HCT116 (cell line): ENCODE measurements at regions not wholly inside any gene's neighbourhood (a gene's known extent, or its start where the extent isn't known, plus 50 kb on each side); places are given as distances from the start of the nearest gene placed in this dataset.

Source experiments
- ATAC-seq: fragments of 200-7000 bp; cut with Tn5 transposase; 2 replicates; pipeline ENCODE4 v1.9.1; 2020; ENCODE audit warnings: mild to moderate bottlenecking, moderate library complexity
- BruUV-seq: library from RNA; stranded (reverse); fragments of 400-500 nt; replicated peaks from 2 replicates; lab custom pipeline; 2021; lab: Mats Ljungman, UMichigan
- CTCF ChIA-PET: fragments of 300-600 bp; sonication (Branson Sonifier 250); formaldehyde crosslinking; loops from one replicate; lab custom pipeline; 2021; ENCODE audit warnings: antibody characterized with exemption; lab: Charles Lee
- POLR2A ChIA-PET: fragments of 300-600, 350-600 bp; sonication (Branson Sonifier 250); formaldehyde crosslinking; loops from one replicate; lab custom pipeline; 2021; ENCODE audit warnings: antibody characterized with exemption; lab: Charles Lee
- RAD21 ChIA-PET, 2 experiments: fragments of 300-600 bp; sonication (Branson Sonifier 250); formaldehyde crosslinking; loops; one replicate each; lab custom pipeline; 2023; ENCODE audit warnings: low total read pairs in 2 of 2; ENCODE audit not compliant: uncharacterized antibody in 2 of 2, unreplicated experiment in 2 of 2, low non-redundant PET in 1 of 2; lab: Charles Lee
- DNase-seq: peaks from one replicate; pipeline ENCODE4 v3.0.0-alpha.2; 2010; ENCODE audit warnings: low read depth, low spot score
- H2AFZ ChIP-seq: fragments of 200-600 bp; shearing (Covaris generic), sonication (generic); 2 replicates; pipeline ENCODE4 v1.6.1; 2017; ENCODE audit warnings: low read depth, mixed run types, mixed read lengths, antibody characterized with exemption, low read length; ENCODE audit not compliant: poor library complexity, severe bottlenecking
- H3K27ac ChIP-seq: 2 replicates; pipeline ENCODE4 v1.5.1; 2012; ENCODE audit warnings: low read depth, low read length
- H3K27me3 ChIP-seq: fragments of 200-600 bp; sonication (generic); 2 replicates; pipeline ENCODE4 v1.6.1; 2016; ENCODE audit warnings: mixed run types, low read length, mixed read lengths; ENCODE audit not compliant: insufficient read depth
- H3K36me3 ChIP-seq, 2 experiments: fragments of 200-500 bp in 1 of 2; fragments of 200-600 bp in 1 of 2; sonication (Bioruptor generic) in 1 of 2; sonication (generic) in 1 of 2; 2 replicates each; pipeline versions ENCODE4 v1.5.1 to v1.6.1; 2014 to 2016; ENCODE audit warnings: low read length in 2 of 2, inconsistent platforms in 1 of 2, mixed read lengths in 1 of 2, mixed run types in 1 of 2; ENCODE audit not compliant: insufficient read depth in 2 of 2, control insufficient read depth in 1 of 2
- H3K4me1 ChIP-seq, 2 experiments: fragments of 200-600 bp in 1 of 2; sonication (generic) in 1 of 2; 2 replicates each; pipeline versions ENCODE4 v1.5.1 to v1.6.1; 2012 to 2017; ENCODE audit warnings: low read length in 2 of 2, inconsistent platforms in 1 of 2, mild to moderate bottlenecking in 1 of 2, mixed read lengths in 1 of 2, mixed run types in 1 of 2, moderate library complexity in 1 of 2; ENCODE audit not compliant: insufficient read depth in 2 of 2, control insufficient read depth in 1 of 2
- H3K4me2 ChIP-seq: fragments of 200-600 bp; sonication (generic); 2 replicates; pipeline ENCODE4 v1.6.1; 2017; ENCODE audit warnings: mixed run types, low read length, mixed read lengths
- H3K4me3 ChIP-seq, 2 experiments: fragments of 200-600 bp in 1 of 2; sonication (generic) in 1 of 2; replicated peaks in 1 of 2; 2 replicates each; pipeline ENCODE4 v1.5.1; 2011 to 2016; ENCODE audit warnings: low read length in 2 of 2, control low read depth in 1 of 2, low read depth in 1 of 2, mild to moderate bottlenecking in 1 of 2, mixed read lengths in 1 of 2, mixed run types in 1 of 2
- H3K79me2 ChIP-seq: fragments of 200-600 bp; sonication (generic); 2 replicates; pipeline ENCODE4 v1.6.1; 2017; ENCODE audit warnings: mild to moderate bottlenecking, mixed run types, low read length, moderate library complexity, mixed read lengths; ENCODE audit not compliant: insufficient read depth
- H3K9ac ChIP-seq: fragments of 200-600 bp; sonication (generic); 2 replicates; pipeline ENCODE4 v1.6.1; 2016; ENCODE audit warnings: low read length, mixed read lengths
- H3K9me2 ChIP-seq: fragments of 200-600 bp; sonication (generic), shearing (Covaris generic); 2 replicates; pipeline ENCODE4 v1.6.1; 2017; ENCODE audit warnings: mixed run types, mild to moderate bottlenecking, moderate library complexity; ENCODE audit not compliant: insufficient read depth
- H3K9me3 ChIP-seq, 2 experiments: fragments of 200-500 bp in 1 of 2; fragments of 200-600 bp in 1 of 2; sonication (Bioruptor generic) in 1 of 2; sonication (generic) in 1 of 2; 2 replicates each; pipeline ENCODE4 v1.6.1; 2014 to 2017; ENCODE audit warnings: low read length in 2 of 2, mixed read lengths in 2 of 2, inconsistent platforms in 1 of 2, low read depth in 1 of 2, mild to moderate bottlenecking in 1 of 2, mixed run types in 1 of 2, moderate library complexity in 1 of 2; ENCODE audit not compliant: control insufficient read depth in 1 of 2, insufficient read depth in 1 of 2
- H4K20me1 ChIP-seq: fragments of 200-600 bp; sonication (generic), shearing (Covaris generic); 2 replicates; pipeline ENCODE4 v1.6.1; 2017; ENCODE audit warnings: mixed run types, mild to moderate bottlenecking, moderate library complexity; ENCODE audit not compliant: insufficient read depth
- EGR1 ChIP-seq: IDR thresholded peaks from 2 replicates; pipeline ENCODE4 v1.6.1; 2012; ENCODE audit warnings: low read depth
- EZH2 ChIP-seq: fragments of 200-600 bp; sonication (generic); IDR thresholded peaks from 2 replicates; pipeline ENCODE4 v1.6.1; 2017; ENCODE audit warnings: antibody characterized with exemption, mixed run types
- EZH2phosphoT487 ChIP-seq: fragments of 200-600 bp; IDR thresholded peaks from 2 replicates; pipeline ENCODE4 v1.6.1; 2018; ENCODE audit warnings: antibody characterized with exemption, borderline replicate concordance
- FOSL1 ChIP-seq: IDR thresholded peaks from 2 replicates; pipeline ENCODE4 v1.6.1; 2012; ENCODE audit warnings: low read depth
- JUND ChIP-seq: IDR thresholded peaks from 2 replicates; pipeline ENCODE4 v1.6.1; 2012
- POLR2A ChIP-seq: IDR thresholded peaks from 2 replicates; pipeline ENCODE4 v1.7.0; 2011; ENCODE audit warnings: borderline replicate concordance; ENCODE audit not compliant: insufficient read depth, insufficient read length; ENCODE audit errors: extremely low read depth
- TCF7L2 ChIP-seq: IDR thresholded peaks from 2 replicates; pipeline ENCODE4 v1.7.0; 2011; ENCODE audit warnings: borderline replicate concordance, inconsistent platforms; ENCODE audit not compliant: insufficient read depth, insufficient read length; ENCODE audit errors: extremely low read depth
- ZFX ChIP-seq: fragments of 450-650 bp; IDR thresholded peaks from 2 replicates; pipeline ENCODE4 v1.6.1; 2017
- intact Hi-C: fragments of 100-400 bp; cut with micrococcal nuclease; formaldehyde crosslinking; loops from 2 replicates; pipeline ENCODE4 v1.10.0; 2022

DNA sequence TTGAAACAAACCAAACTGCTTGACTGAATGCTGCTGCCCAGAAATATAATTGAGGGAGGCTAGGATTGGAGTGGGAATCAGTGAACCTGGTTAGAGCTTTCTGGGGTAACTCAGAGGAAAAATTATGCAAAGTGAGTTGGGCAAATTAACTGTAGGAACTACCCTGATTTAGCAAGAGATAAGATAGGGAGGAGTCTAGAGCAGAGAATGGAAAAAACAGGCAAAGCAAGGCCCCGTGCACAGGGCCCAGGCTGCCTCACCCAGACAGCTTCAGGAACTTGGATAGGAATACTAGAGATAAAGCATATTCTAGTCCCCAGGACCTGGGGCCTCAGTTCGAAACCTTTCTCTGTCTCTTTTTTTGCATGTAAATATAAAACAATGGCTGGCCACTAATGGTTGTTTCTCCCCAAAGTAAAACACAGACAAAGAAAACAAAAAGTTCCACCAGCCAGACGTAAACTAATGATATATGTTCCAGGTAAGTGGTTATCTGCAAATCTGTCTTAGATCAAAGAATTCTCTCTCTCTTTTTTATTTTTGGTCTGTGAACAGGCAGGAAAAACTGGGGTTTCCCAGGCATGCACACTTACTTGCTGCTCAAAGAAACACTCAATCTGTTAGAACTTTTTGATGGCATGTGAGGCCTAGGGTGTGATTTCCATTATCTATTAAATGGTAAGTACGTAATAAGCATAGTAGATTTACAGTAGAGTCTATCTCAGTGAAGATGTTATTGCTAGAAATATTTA, 168.1 kb upstream of the MAP3K1 start:
- Histone ChIP-seq H3K27ac (no peak overlapping the region), H3K4me3 (no peak overlapping the region), H3K36me3 (no peaks in the 10 kb centered on the region), H2AFZ (no peak overlapping the region), H3K4me1 (no peaks in the 10 kb centered on the region; a peak in 1 of 4 replicates), H3K9ac (no peak overlapping the region), H3K79me2 (no peaks in the 10 kb centered on the region), H3K27me3 (peaks cover 8% of the 10 kb centered on the region; the same call in 1 of the 2 replicates), H3K4me2 (no peak overlapping the region), H3K9me2 (no peaks in the 10 kb centered on the region), H3K9me3 (no peaks in the 10 kb centered on the region), H4K20me1 (no peaks in the 10 kb centered on the region)
- POLR2A ChIA-PET, result no interaction called here
- CTCF ChIA-PET, result no interaction called here
- BruUV-seq, result no TSS peak
- ATAC-seq (no peak), DNase-seq (no peak)
- RAD21 ChIA-PET, result no interaction called here
- intact Hi-C loops, result no loop called here
- TF ChIP-seq TCF7L2, result no peak

DNA sequence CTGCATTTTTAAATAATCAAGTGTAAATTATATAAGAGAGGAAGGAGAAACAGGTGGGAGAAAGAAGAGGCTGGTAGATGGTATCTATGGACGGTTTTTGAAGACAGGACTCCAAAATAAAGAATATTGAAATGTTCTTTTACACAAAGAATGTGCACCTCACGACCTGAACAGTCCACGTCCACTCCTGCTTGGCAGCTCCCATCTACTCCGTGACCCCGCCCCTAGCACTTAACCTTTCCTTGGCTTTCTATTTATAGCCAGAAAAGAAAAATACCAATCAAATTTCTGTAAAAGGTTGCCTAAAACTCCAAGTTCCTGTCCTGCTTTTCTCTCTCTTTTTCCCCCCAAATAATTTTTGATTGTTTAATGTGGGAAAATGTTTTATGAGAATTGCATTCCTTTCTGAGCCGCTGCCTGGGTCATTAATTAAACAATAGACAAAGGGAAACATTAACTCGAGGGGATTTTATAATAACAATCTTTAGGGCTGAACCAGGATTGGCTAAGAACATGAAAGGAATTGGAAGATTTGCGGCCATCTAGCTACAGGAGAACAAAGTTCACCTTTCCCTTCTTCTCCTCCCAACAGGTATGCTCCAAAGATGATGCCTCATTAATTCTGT, 173.6 kb upstream of the MAP3K1 start:
- Histone ChIP-seq H3K4me1 (peaks cover 22 to 27% of the 10 kb centered on the region in 2 experiments), H3K9ac (no peak overlapping the region), H3K79me2 (no peaks in the 10 kb centered on the region), H3K9me2 (no peaks in the 10 kb centered on the region), H3K27ac (no peak overlapping the region), H3K36me3 (no peaks in the 10 kb centered on the region), H3K9me3 (no peaks in the 10 kb centered on the region), H4K20me1 (no peaks in the 10 kb centered on the region), H3K4me3 (no peak overlapping the region), H3K4me2 (no peak overlapping the region)
- no TSS peak for BruUV-seq
- no peak for ATAC-seq
- POLR2A ChIA-PET, result no interaction called here
- CTCF ChIA-PET, result no interaction called here
- RAD21 ChIA-PET, result no interaction called here
- intact Hi-C loops, result no loop called here
- no peak for TF ChIP-seq EZH2phosphoT487
- no peak for TF ChIP-seq POLR2A
- no peak for TF ChIP-seq JUND
- TF ChIP-seq EGR1, result no peak
- no peak for TF ChIP-seq EZH2
- TF ChIP-seq TCF7L2, result no peak
- no peak for TF ChIP-seq FOSL1
- TF ChIP-seq ZFX, result no peak
- TF ChIP-seq, all 23 proteins: peak for 0
- no peak for DNase-seq
- Histone ChIP-seq H2AFZ (no peak overlapping the region), H3K27me3 (no peaks in the 10 kb centered on the region)
